ENCODE measurements at regions not wholly inside any gene's neighbourhood (a gene's known extent, or its start where the extent isn't known, plus 50 kb on each side); places are given as distances from the start of the nearest gene placed in this dataset.
"Not testable (repeated sequence)": the region's sequence is repeated elsewhere in the genome, so short reads cannot be mapped to it uniquely, and the experiment has no call there.

DNA sequence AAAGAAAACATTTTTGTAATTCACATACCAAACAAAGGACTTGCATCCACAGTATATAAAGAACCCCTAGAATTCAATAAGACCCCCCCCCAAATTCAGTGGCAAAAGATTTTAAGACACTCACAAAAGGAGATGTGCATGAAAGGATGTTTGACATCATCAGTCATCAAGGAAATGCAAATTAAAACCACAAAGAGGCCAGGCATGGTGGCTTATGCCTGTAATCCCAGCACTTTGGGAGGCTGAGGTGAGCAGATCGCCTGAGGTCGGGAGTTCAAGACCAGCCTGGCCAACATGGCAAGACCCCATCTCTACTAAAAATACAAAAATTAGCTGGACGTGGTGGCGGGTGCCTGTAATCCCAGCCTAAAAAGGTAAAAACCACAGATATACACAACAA is 61.3 kb downstream of the AIPL1 start:
- not testable (repeated sequence) for DNase-seq (ENCODE audit: low read depth, low spot score)

- DNase-seq (ENCODE audit: low read depth, low spot score) = no peak
These were observed 68.7 kb downstream of the AIPL1 start for GRCh38 chr17:6366221-6366666.

DNA sequence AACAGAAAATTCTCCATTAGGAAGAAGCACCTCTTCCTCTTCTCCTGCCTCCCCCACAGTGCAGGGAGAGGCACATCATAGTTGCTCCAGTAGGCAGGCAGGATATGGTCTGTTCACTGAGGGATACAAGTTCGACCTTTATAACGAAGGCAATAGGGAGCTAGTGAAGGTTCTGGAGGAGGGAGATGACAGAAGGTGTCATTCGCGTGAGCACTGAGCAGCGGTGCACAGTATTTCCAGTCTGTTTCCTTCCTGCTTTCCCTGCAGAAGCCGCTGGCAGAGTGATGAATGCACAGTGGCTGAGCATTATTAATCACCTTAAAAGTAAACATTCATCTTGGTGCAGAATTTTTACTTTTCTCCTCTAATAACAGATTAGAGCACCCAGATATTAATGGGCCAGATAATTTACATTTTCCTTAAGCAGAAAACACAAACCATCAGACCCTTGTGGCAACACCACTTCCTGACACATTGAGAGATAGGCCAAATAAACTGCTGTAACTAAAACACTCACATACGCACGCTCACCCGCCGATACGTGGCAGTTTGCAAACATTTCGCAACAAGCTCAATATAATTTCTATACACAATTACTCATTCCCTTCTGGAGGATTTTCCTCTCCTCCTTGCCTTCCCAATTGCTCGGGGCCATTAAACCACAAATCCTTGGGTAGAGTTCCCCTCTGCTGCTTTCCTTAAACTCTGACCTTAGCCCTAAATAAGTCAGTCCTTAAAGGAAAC is 69.5 kb downstream of the AIPL1 start:
- DNase-seq (ENCODE audit: low read depth, low spot score) = no peak

DNA sequence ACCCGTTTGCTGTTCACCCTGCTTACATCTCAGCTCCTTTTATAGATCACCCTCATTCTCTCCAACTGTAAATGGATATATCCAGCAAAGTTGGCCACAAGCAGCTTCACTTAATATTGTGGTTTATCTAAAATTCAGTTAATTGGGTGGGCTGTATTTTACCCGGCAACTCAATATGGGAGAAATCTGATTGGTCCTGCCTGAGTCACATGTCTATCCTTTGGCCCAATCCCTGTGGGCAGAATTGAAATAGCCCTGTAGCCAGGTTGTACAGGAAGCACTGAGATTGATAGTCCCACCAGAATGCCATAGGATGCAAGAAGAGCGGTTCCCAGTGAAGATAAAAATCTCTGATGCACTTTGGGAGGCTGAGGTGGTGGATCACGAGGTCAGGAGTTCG is 73.2 kb downstream of the AIPL1 start:
- DNase-seq (ENCODE audit: low read depth, low spot score) = no peak

DNA sequence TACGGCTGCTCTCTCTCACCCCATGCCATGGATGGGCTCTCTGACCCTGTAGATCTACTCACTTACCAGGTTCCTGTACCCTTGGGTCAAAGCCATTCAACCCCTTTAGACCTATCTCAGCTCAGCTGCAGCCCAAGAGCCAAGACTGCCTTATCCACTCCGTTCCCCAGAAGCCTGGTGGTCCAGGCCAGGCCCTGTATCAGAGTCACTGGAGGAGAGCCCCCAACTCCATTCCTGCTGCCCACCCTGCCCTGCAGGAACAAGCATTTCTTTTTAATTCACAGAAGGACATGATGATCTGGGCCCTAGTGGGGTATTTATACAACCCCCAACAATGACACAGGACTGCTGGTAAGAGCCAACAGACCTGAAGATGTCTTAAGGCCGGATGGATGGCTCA is 76.8 kb downstream of the AIPL1 start:
- no peak for DNase-seq (ENCODE audit: low read depth, low spot score)

DNA sequence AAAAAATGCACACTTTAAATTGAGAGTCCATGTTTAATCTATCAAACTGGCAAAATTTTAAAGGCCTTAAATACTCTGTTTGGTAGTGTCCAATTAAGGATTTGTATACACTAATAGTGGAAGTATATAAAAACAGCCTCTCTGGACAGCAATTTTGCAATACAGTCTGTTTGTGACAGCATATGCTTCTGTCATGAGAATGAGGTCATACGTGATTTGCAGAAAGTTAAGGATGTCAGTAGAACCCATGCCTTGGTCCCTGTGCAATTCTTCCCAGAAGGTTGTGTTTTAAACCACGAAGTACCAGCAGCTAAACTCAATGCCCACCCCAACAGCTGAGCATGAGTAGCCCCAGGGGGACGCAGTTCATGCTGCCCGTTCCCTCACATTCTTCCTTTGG is 78.4 kb downstream of the AIPL1 start:
- DNase-seq (ENCODE audit: low read depth, low spot score) = no peak

- DNase-seq (ENCODE audit: low read depth, low spot score) = no peak
These were observed 79.7 kb downstream of the AIPL1 start for GRCh38 chr17:6355196-6355595.

GRCh38 chr17:6352801-6353560 is 81.9 kb downstream of the AIPL1 start:
- DNase-seq (ENCODE audit: low read depth, low spot score) = no peak

GRCh38 chr17:6352016-6352415 is 82.9 kb downstream of the AIPL1 start:
- DNase-seq (ENCODE audit: low read depth, low spot score) = no peak

DNA sequence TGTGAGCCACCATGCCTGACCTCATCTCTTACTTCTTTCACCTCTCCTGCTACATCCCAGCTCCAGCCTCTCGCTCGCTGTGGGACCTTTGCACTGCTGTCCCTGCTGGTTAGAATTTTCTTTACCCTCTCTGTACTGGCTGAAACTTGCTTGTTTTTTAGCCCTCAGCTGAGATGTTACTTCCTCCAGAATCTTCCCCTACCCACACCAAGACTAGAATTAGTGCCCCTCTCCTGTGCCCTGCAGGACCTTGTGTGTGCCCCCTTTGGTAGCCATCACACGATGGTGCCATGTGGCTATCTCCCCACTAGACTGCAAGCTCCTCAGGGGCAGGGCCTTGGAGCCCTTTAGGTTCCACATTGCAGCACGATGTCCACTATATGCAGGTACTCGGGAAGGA is 84.1 kb downstream of the AIPL1 start:
- DNase-seq (ENCODE audit: low read depth, low spot score) = no peak

- no peak for DNase-seq (ENCODE audit: low read depth, low spot score)
These were observed 86.0 kb downstream of the AIPL1 start for GRCh38 chr17:6348891-6349290.

DNA sequence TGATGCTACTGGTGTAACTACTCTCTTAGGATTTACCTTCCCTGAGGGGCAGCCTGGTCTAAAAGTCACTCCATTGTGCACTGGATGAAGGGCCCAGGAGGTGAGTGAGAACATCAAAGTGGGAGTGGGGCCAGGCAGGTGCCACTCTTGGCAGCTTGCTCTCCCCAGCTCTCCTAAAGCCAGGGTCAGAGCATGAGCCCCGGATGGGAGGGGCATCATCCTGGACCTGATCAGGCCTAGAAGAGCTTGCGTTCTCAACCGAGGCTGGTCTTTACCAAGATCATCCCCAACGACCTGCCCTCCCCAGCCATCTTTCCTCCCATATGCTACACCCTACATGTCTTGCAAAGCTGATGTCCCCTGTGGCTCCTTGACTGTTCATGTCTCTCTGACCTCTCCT is 87.1 kb downstream of the AIPL1 start:
- DNase-seq (ENCODE audit: low read depth, low spot score) = no peak

DNA sequence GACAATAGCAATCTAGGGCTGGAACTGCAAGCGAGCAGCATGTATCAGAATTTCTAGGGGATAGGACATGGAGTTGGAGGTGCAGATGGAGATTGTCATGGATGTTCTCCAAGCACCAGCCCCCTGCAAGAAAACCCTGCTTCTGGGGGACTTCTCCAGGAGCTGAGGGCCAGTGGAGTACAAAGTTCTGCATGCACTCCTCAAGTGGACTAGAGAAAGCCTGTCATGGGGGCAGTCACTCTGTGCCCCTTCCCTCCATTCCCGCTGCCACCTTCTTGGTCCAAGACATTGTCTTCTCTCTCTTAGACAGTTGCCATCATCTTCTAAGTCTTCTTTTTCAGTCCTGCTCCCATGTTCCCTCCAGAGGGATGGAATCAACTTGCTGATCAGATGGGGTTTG is 87.9 kb downstream of the AIPL1 start:
- no peak for DNase-seq (ENCODE audit: low read depth, low spot score)

DNA sequence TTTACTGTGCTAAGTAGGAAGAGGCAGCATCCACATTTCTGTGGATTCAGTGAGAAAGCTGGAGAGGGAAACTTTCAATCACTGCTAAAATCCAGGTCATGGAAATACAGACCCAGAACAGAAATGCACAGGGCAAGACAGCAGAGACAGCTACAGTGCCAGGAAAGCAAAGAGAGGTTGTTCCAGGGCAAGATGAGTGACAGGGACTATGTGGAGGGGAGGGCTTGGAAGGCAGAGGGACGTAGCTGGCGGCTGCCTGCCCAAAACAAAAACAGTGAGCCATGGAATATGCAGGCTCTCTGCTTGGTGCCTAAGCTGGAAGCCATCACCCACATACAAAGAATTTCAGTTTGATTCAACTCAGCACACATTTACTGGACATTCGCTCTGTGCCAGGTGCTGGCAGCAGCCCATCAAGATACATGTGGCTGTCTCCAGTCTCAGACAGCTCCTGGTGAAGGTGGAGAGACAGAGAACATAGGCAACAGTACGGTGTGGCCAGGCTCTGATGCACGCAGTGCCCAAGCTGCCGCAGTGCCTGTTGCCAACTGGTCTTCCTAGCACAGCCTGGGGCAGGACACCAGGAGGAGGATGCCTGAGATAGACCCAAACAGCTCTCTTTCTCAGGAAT is 88.7 kb downstream of the AIPL1 start:
- DNase-seq (ENCODE audit: low read depth, low spot score) = no peak

- DNase-seq (ENCODE audit: low read depth, low spot score) = no peak
These were observed 91.2 kb downstream of the AIPL1 start for GRCh38 chr17:6343736-6344135.

DNA sequence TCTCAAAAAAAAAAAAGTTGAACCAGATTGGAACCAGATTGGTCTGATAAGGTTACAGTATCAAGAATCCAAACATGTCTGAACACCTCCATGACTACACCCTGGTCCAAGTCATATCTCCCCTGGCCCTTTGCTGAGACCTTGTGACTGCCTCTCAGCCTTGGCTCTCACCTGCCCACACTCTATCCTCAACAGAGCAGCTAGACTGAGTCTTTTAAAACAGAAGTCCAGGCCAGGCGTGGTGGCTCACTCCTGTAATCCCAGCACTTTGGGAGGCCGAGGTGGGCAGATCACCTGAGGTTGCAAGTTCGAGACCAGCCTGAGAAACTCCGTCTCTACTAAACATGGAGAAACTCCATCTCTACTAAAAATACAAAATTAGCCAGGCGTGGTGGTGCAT is 91.7 kb downstream of the AIPL1 start:
- DNase-seq (ENCODE audit: low read depth, low spot score) = no peak

GRCh38 chr17:6340708-6341107 is 94.2 kb downstream of the AIPL1 start:
- DNase-seq (ENCODE audit: low read depth, low spot score) = no peak

DNA sequence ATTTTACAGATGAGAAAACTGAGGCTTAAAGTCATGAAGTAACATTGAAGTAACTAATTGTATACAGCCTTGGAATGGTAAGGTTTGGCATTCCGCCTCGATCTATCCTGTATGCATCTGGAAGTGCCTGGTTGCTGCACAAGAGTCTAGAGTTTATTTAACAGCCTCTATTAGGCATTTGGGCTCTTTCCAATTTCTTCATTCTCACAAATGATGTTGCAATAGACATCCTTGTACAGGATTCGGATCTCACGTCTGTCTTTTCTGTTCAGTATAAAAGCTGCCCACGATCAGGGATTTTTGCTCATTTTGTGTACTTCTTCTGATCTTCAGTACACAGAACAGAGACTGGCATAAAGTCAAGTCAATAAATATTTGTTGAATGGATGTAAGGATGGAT is 100.5 kb downstream of the AIPL1 start:
- DNase-seq (ENCODE audit: low read depth, low spot score) = no peak

DNA sequence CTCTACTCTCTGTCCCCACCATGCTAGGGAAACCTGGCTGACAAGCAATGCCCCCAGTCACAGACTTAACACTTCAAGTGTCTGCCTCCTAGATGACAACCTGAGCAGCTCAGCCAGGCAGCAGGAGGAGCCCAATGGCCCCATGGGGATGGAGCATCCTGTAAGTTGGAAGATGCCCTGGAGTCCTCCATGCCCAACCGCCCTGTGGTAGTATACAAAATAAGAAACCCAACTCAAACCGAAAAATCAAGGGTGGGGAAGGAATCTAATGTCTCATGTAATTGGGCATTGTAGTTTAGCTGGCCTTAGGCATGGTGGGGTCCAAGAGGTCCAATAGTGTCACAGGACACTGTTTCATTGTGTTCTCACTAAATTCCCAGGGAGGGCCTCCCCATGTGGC is 104.0 kb downstream of the AIPL1 start:
- no peak for DNase-seq (ENCODE audit: low read depth, low spot score)

GRCh38 chr17:6328279-6328678 is 106.6 kb downstream of the AIPL1 start:
- DNase-seq (ENCODE audit: low read depth, low spot score) = no peak

- peak; percentile 11 for DNase-seq (ENCODE audit: low read depth, low spot score)
These were observed 107.9 kb downstream of the AIPL1 start for GRCh38 chr17:6327007-6327406.

GRCh38 chr17:6326483-6326882 is 108.4 kb downstream of the AIPL1 start:
- no peak for DNase-seq (ENCODE audit: low read depth, low spot score)

GRCh38 chr17:6325741-6326140 is 109.2 kb downstream of the AIPL1 start:
- DNase-seq (ENCODE audit: low read depth, low spot score) = no peak

All from ELF-1 (cell line).